ENCODE measurements at regions not wholly inside any gene's neighbourhood (a gene's known extent, or its start where the extent isn't known, plus 50 kb on each side); places are given as distances from the start of the nearest gene placed in this dataset.

- no peak for TF ChIP-seq CTCF (IDR thresholded peaks at IDR 0.05)
- TF ChIP-seq EP300 (IDR thresholded peaks at IDR 0.05; ENCODE audit: low read depth) = no peak
- no peak for TF ChIP-seq POLR2A (IDR thresholded peaks at IDR 0.05)
Measured at GRCh38 chr7:152486968-152487367, 51.2 kb upstream of the KMT2C start.

Measured in transverse colon (tissue), 3 donors.